ENCODE measurements at regions not wholly inside any gene's neighbourhood (a gene's known extent, or its start where the extent isn't known, plus 50 kb on each side); places are given as distances from the start of the nearest gene placed in this dataset.

DNA sequence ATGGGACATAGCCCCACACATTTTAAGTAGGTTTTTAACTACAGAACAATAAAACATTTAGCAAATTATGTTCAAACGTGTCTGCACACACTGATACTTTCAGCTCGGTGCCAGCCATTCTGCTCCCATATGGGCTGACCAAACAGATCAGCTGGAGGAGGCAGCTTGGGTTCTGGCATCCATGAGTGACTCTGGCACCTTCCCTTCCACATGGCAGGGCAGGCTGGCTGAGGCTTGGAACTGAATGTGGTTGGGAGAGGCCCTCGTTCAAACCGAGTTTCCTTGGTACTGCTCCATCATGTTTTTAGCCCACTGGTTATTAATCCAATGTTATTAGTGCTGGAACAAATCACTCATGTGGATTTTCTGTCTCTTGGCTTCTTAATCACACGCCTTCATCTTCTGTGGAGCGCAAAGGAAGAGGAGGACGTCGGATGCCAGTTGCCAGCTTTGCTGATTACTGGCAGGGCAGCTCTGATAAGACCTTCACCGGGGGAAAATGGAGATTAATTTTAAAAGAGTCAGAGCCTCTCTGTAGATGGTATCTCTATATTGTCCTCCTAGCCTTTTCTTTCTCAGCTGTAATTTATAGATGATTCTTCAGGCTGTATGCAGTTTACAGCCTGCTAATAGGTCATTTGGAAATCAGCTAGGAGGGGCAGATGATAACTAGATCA is 93.1 kb upstream of the TIAM2 start:
- TF ChIP-seq, protein P1, sequence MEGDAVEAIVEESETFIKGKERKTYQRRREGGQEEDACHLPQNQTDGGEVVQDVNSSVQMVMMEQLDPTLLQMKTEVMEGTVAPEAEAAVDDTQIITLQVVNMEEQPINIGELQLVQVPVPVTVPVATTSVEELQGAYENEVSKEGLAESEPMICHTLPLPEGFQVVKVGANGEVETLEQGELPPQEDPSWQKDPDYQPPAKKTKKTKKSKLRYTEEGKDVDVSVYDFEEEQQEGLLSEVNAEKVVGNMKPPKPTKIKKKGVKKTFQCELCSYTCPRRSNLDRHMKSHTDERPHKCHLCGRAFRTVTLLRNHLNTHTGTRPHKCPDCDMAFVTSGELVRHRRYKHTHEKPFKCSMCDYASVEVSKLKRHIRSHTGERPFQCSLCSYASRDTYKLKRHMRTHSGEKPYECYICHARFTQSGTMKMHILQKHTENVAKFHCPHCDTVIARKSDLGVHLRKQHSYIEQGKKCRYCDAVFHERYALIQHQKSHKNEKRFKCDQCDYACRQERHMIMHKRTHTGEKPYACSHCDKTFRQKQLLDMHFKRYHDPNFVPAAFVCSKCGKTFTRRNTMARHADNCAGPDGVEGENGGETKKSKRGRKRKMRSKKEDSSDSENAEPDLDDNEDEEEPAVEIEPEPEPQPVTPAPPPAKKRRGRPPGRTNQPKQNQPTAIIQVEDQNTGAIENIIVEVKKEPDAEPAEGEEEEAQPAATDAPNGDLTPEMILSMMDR (conservative IDR thresholded peaks at IDR 0.05; ENCODE audit: low read depth), result no peak
- ChIA-PET POLR2A (ENCODE audit: low non-redundant PET) (no interaction called here), CTCF (interaction anchor here (0.5 kb wide), 1 partner anchor 185 kb away, joined by 4 read pairs; no protein-coding TSS in a partner anchor)
- no peak overlapping the region for H3K27ac ChIP-seq
- no peak for DNase-seq (ENCODE audit: low spot score)

DNA sequence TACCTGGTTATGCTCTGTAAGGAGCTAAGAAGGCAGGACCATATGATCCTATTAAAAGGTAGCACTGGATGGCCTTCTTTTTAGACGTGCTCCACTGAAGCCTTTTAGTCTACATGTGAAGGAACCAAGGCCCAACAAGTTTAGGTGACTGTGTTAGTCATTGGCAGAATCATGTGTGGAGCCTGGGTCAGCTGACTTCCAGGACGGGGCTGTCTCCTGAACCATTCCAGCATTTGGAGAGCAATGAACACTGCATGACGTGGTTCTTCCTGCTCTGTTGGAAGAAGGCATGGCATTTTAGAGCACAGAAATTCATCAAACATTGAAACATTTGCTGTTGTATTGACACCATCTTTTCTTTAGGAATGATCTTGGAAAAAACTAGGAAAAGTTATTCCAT is 87.8 kb upstream of the TIAM2 start:
- TF ChIP-seq, protein P1 (conservative IDR thresholded peaks at IDR 0.05; ENCODE audit: low read depth), result no peak
- CTCF ChIA-PET, result no interaction called here
- no peak overlapping the region for H3K27ac ChIP-seq
- POLR2A ChIA-PET (ENCODE audit: low non-redundant PET), result no interaction called here
- no peak for DNase-seq (ENCODE audit: low spot score)

DNA sequence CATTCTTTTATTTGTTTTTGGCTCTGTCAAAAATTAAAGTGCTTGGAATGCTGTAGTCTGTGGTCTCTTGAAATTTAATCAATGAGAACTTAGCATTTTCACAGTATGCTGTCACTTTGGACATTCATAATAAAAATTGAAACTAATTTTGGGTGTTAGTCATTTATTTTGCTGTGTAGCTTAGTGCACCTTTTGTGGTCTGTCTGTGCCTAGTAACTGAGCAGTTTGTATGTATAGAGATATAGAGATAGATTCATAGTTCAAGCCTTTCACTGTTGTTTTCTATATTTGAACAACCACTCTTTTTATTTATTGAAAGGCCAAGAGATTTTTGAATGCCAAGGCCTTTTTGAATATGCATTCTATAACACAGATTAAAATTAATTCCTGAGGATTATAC is 86.4 kb upstream of the TIAM2 start:
- ChIA-PET POLR2A (ENCODE audit: low non-redundant PET) (no interaction called here), CTCF (interaction anchor here (0.7 kb wide), 1 partner anchor 360 kb away, joined by 4 read pairs; no protein-coding TSS in a partner anchor)
- no peak overlapping the region for H3K27ac ChIP-seq
- no peak for DNase-seq (ENCODE audit: low spot score)
- TF ChIP-seq, protein P1 (conservative IDR thresholded peaks at IDR 0.05; ENCODE audit: low read depth), result no peak

DNA sequence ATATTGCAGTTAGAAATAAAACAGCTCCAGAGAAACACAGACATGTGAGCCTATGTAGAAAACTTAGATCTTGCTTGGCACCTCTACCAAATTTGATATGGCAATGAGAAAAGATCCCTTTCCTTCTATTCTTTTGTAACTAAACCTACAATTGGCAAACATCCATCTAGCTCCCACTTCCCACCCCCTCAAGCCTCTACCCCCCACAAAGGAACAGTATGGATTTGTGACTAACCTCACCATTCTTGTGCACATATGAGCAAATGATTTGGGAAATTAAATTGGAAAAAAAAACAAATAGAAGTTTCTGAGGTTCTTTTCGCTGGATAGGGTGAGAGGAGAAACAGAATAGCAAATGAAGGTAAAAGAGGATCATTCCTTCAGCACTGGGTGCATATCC is 85.8 kb upstream of the TIAM2 start:
- DNase-seq (ENCODE audit: low spot score), result no peak
- no peak overlapping the region for H3K27ac ChIP-seq
- ChIA-PET CTCF (interaction anchor here (0.7 to 1.3 kb wide), 2 partner anchors 19 to 359 kb away, joined by 3 to 4 read pairs; no protein-coding TSS in a partner anchor), POLR2A (ENCODE audit: low non-redundant PET) (no interaction called here)
- TF ChIP-seq, protein P1 (conservative IDR thresholded peaks at IDR 0.05; ENCODE audit: low read depth), result no peak

DNA sequence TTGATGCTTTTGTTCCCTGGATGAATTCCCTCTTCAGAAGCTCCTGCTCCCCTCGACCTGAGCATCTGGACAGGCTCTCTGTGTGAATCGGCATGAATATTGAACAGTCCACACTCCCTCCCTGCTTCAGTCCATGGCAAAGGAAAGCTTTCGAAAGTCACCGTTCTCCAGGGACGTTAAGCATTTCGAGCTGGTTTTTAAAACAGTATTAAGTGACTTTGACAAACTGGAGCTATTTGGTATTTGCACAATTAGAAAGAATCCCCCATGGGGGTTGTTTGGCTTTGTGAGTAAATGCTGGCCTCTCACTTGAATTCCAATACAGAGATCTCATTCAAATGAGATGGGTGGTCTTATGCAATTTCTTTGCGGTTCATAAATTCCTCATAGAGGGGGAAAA is 85.3 kb upstream of the TIAM2 start:
- ChIA-PET CTCF (interaction anchor here (1.3 kb wide), 1 partner anchor 18 kb away, joined by 3 read pairs; no protein-coding TSS in a partner anchor), POLR2A (ENCODE audit: low non-redundant PET) (no interaction called here)
- DNase-seq (ENCODE audit: low spot score), result no peak
- TF ChIP-seq, protein P1 (conservative IDR thresholded peaks at IDR 0.05; ENCODE audit: low read depth), result no peak
- no peak overlapping the region for H3K27ac ChIP-seq

DNA sequence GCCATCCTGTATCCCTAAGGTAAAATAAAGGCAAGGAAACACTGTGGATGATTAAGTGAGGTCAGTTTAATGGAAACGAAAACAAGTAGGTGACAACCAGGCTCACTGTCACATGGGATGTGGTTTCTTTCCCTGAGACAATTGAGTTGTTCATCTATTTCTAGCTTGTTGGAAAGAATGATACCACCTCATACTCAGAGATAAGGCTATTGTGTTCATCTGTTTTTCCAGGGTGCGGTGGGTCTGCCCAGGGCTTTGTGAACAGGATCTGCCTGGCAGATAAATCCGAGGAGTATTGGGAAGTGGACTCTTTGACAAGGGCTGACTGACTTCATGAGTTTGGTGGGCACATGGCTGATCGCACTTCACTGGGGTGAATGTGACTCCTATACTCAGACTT is 80.8 kb upstream of the TIAM2 start:
- TF ChIP-seq, protein P1 (conservative IDR thresholded peaks at IDR 0.05; ENCODE audit: low read depth), result no peak
- DNase-seq (ENCODE audit: low spot score), result no peak
- H3K27ac ChIP-seq, result no peak overlapping the region
- ChIA-PET POLR2A (ENCODE audit: low non-redundant PET) (no interaction called here), CTCF (no interaction called here)

All from RWPE1 (cell line).